A673 (cell line): ENCODE measurements at regions not wholly inside any gene's neighbourhood (a gene's known extent, or its start where the extent isn't known, plus 50 kb on each side); places are given as distances from the start of the nearest gene placed in this dataset.

Source experiments
- BruUV-seq: library from RNA; stranded (reverse); fragments of 400-500 nt; replicated peaks from 2 replicates; lab custom pipeline; 2021; lab: Mats Ljungman, UMichigan
- CTCF ChIA-PET: fragments of 300-600 bp; sonication (Branson Sonifier 250); formaldehyde crosslinking; loops from one replicate; lab custom pipeline; 2022; ENCODE audit warnings: antibody characterized with exemption; lab: Charles Lee
- POLR2A ChIA-PET: fragments of 300-600 bp; sonication (Branson Sonifier 250); formaldehyde crosslinking; loops from one replicate; lab custom pipeline; 2022; ENCODE audit warnings: antibody characterized with exemption; ENCODE audit not compliant: low non-redundant PET; lab: Charles Lee
- DNase-seq: peaks from one replicate; pipeline ENCODE4 v3.0.0-alpha.2; 2015; ENCODE audit warnings: low spot score
- H3K27ac ChIP-seq: fragments of 200-600 bp; sonication (generic); 2 replicates; pipeline ENCODE4 v1.5.1; 2016; ENCODE audit warnings: mixed run types, low read depth, mild to moderate bottlenecking, mixed read lengths, antibody characterized with exemption, low read length; ENCODE audit not compliant: poor library complexity, severe bottlenecking
- H3K27me3 ChIP-seq: fragments of 200-600 bp; sonication (generic); replicated peaks from 2 replicates; pipeline ENCODE4 v1.6.1; 2017; ENCODE audit warnings: mixed run types, low read depth, mild to moderate bottlenecking, mixed read lengths, antibody characterized with exemption, low read length; ENCODE audit not compliant: insufficient read depth, poor library complexity
- H3K36me3 ChIP-seq: fragments of 200-600 bp; sonication (generic); 2 replicates; pipeline ENCODE4 v1.6.1; 2016; ENCODE audit warnings: mixed run types, mild to moderate bottlenecking, mixed read lengths, antibody characterized with exemption, low read length; ENCODE audit not compliant: insufficient read depth, poor library complexity, severe bottlenecking
- H3K4me1 ChIP-seq: fragments of 200-600 bp; sonication (generic); 2 replicates; pipeline ENCODE4 v1.6.1; 2017; ENCODE audit warnings: mixed run types, mild to moderate bottlenecking, mixed read lengths, antibody characterized with exemption, low read length; ENCODE audit not compliant: insufficient read depth, poor library complexity, severe bottlenecking
- H3K4me3 ChIP-seq: fragments of 200-600 bp; sonication (generic); 2 replicates; pipeline ENCODE4 v1.5.1; 2016; ENCODE audit warnings: low read depth, mixed run types, mild to moderate bottlenecking, mixed read lengths, low read length; ENCODE audit not compliant: poor library complexity, severe bottlenecking
- H3K9me3 ChIP-seq: fragments of 200-600 bp; sonication (generic); 2 replicates; pipeline ENCODE4 v1.6.1; 2016; ENCODE audit warnings: mixed run types, low read depth, mild to moderate bottlenecking, mixed read lengths, antibody characterized with exemption, low read length; ENCODE audit not compliant: poor library complexity, severe bottlenecking
- CTCF ChIP-seq: fragments of 300-800, 200-600 bp; sonication (generic); conservative IDR thresholded peaks from 2 replicates; pipeline ENCODE4 v1.5.1; 2017; ENCODE audit warnings: low read depth, mild to moderate bottlenecking, antibody characterized with exemption, low read length, moderate library complexity, mixed read lengths
- EZH2 ChIP-seq: fragments of 200-600 bp; sonication (generic); IDR thresholded peaks from 2 replicates; pipeline ENCODE4 v1.6.1; 2017; ENCODE audit warnings: borderline replicate concordance, low read depth, mild to moderate bottlenecking, mixed read lengths, antibody characterized with exemption, low read length; ENCODE audit not compliant: poor library complexity, severe bottlenecking
- intact Hi-C: fragments of 100-400 bp; cut with micrococcal nuclease; formaldehyde crosslinking; loops from one replicate; pipeline ENCODE4 v1.10.0; 2022; ENCODE audit not compliant: unreplicated experiment

GRCh38 chr15:77816983-77817382 lies 184.3 kb upstream of the LINGO1 start:
- intact Hi-C loops: no loop called here
- DNase-seq: no peak
- POLR2A ChIA-PET: no interaction called here
- no TSS peak for BruUV-seq
- CTCF ChIA-PET: no interaction called here
- H3K9me3 ChIP-seq: no peaks in the 10 kb centered on the region
- H3K4me1 ChIP-seq: peaks cover 35% of the 10 kb centered on the region
- peak overlapping the region; percentile 38 for H3K27ac ChIP-seq
- no peaks in the 10 kb centered on the region for H3K36me3 ChIP-seq
- TF ChIP-seq EZH2 (no peak), CTCF (no peak)
- H3K4me3 ChIP-seq: no peak overlapping the region
- H3K27me3 ChIP-seq: no peaks in the 10 kb centered on the region

GRCh38 chr15:77815015-77815414 lies 182.3 kb upstream of the LINGO1 start:
- Histone ChIP-seq H3K4me1 (peaks cover 37% of the 10 kb centered on the region), H3K27me3 (no peaks in the 10 kb centered on the region), H3K36me3 (no peaks in the 10 kb centered on the region), H3K4me3 (no peak overlapping the region), H3K27ac (no peak overlapping the region), H3K9me3 (no peaks in the 10 kb centered on the region)
- no TSS peak for BruUV-seq
- CTCF ChIA-PET: no interaction called here
- no peak for DNase-seq
- intact Hi-C loops: no loop called here
- TF ChIP-seq EZH2 (no peak), CTCF (no peak)
- POLR2A ChIA-PET: no interaction called here

GRCh38 chr15:77812664-77813063 lies 180.0 kb upstream of the LINGO1 start:
- peak overlapping the region; percentile 62 for H3K27ac ChIP-seq

GRCh38 chr15:77811270-77811669 lies 178.6 kb upstream of the LINGO1 start:
- H3K4me3 ChIP-seq: no peak overlapping the region
- no peak for DNase-seq
- peaks cover 36% of the 10 kb centered on the region for H3K4me1 ChIP-seq
- intact Hi-C loops: no loop called here
- TF ChIP-seq CTCF (no peak), EZH2 (no peak)
- no peaks in the 10 kb centered on the region for H3K27me3 ChIP-seq
- CTCF ChIA-PET: no interaction called here
- POLR2A ChIA-PET: no interaction called here
- H3K27ac ChIP-seq: peak overlapping the region; percentile 62
- H3K9me3 ChIP-seq: no peaks in the 10 kb centered on the region
- BruUV-seq: no TSS peak
- H3K36me3 ChIP-seq: no peaks in the 10 kb centered on the region

More at GRCh38 chr15:77812664-77813063, 180.0 kb upstream of the LINGO1 start:
- intact Hi-C loops: no loop called here
- POLR2A ChIA-PET: no interaction called here
- Histone ChIP-seq H3K4me3 (no peak overlapping the region), H3K9me3 (no peaks in the 10 kb centered on the region), H3K36me3 (no peaks in the 10 kb centered on the region), H3K27me3 (no peaks in the 10 kb centered on the region), H3K4me1 (peaks cover 40% of the 10 kb centered on the region)
- DNase-seq: no peak
- CTCF ChIA-PET: no interaction called here
- no peak for TF ChIP-seq EZH2
- BruUV-seq: no TSS peak
